Activated CD8-positive, alpha-beta memory T cell treated with anti-CD3 and anti-CD28 coated beads, Interleukin-2, amount 10 ng/mL, durations not matched to agents 7 days and 5 days (primary cell): ENCODE measurements at regions not wholly inside any gene's neighbourhood (a gene's known extent, or its start where the extent isn't known, plus 50 kb on each side); places are given as distances from the start of the nearest gene placed in this dataset.

Source experiments
- ATAC-seq: fragments of 150-1000 bp; cut with Tn5 transposase; one replicate; pipeline ENCODE4 v1.10.0; 2021; ENCODE audit warnings: moderate library complexity
- CTCF ChIA-PET: fragments of 350-600 bp; sonication (Branson Sonifier 250); formaldehyde crosslinking; loops from one replicate; lab custom pipeline; 2021; ENCODE audit warnings: antibody characterized with exemption; lab: Charles Lee
- DNase-seq: peaks from one replicate; pipeline ENCODE4 v3.0.0-alpha.2; 2020
- H3K27ac Mint-ChIP-seq: one replicate; pipeline ENCODE4 v1.8.0; 2021; ENCODE audit warnings: mild to moderate bottlenecking, mixed read lengths
- H3K27me3 Mint-ChIP-seq: one replicate; pipeline ENCODE4 v1.8.0; 2021; ENCODE audit warnings: mixed read lengths
- H3K36me3 Mint-ChIP-seq: one replicate; pipeline ENCODE4 v1.8.0; 2021; ENCODE audit warnings: mild to moderate bottlenecking, mixed read lengths
- H3K4me1 Mint-ChIP-seq: one replicate; pipeline ENCODE4 v1.8.0; 2021; ENCODE audit warnings: mixed read lengths
- H3K4me3 Mint-ChIP-seq: one replicate; pipeline ENCODE4 v1.8.0; 2021; ENCODE audit warnings: mild to moderate bottlenecking, moderate library complexity, mixed read lengths
- H3K9me3 Mint-ChIP-seq: one replicate; pipeline ENCODE4 v1.8.0; 2022; ENCODE audit warnings: low read depth, mixed read lengths

GRCh38 chr9:107211284-107211923 is 71.7 kb upstream of the RAD23B start:
- ATAC-seq, result no peak
- no peaks in the 10 kb centered on the region for H3K36me3 Mint-ChIP-seq
- H3K4me3 Mint-ChIP-seq, result no peak overlapping the region
- no peaks in the 10 kb centered on the region for H3K9me3 Mint-ChIP-seq
- H3K27me3 Mint-ChIP-seq, result peaks cover 24% of the 10 kb centered on the region
- CTCF ChIA-PET, result no interaction called here
- peaks cover 22% of the 10 kb centered on the region for H3K4me1 Mint-ChIP-seq
- DNase-seq, result no peak
- no peak overlapping the region for H3K27ac Mint-ChIP-seq

GRCh38 chr9:107212613-107213012 is 70.5 kb upstream of the RAD23B start:
- Mint-ChIP-seq H3K36me3 (no peaks in the 10 kb centered on the region), H3K27ac (no peak overlapping the region), H3K27me3 (peaks cover 14% of the 10 kb centered on the region), H3K4me1 (peaks cover 22% of the 10 kb centered on the region), H3K4me3 (no peak overlapping the region), H3K9me3 (no peaks in the 10 kb centered on the region)
- DNase-seq, result no peak
- ATAC-seq, result no peak
- CTCF ChIA-PET, result no interaction called here

GRCh38 chr9:107213080-107213479 is 70.0 kb upstream of the RAD23B start:
- CTCF ChIA-PET, result no interaction called here
- no peak overlapping the region for H3K27ac Mint-ChIP-seq
- no peaks in the 10 kb centered on the region for H3K36me3 Mint-ChIP-seq
- ATAC-seq (peak; percentile 27), DNase-seq (no peak)
- H3K4me3 Mint-ChIP-seq, result no peak overlapping the region
- H3K27me3 Mint-ChIP-seq, result peaks cover 14% of the 10 kb centered on the region
- H3K4me1 Mint-ChIP-seq, result peaks cover 20% of the 10 kb centered on the region
- H3K9me3 Mint-ChIP-seq, result no peaks in the 10 kb centered on the region

GRCh38 chr9:107213561-107214028 is 69.5 kb upstream of the RAD23B start:
- H3K4me3 Mint-ChIP-seq, result no peak overlapping the region

GRCh38 chr9:107214381-107214780 is 68.7 kb upstream of the RAD23B start:
- peaks cover 19% of the 10 kb centered on the region for H3K4me1 Mint-ChIP-seq
- ATAC-seq, result no peak
- H3K9me3 Mint-ChIP-seq, result no peaks in the 10 kb centered on the region
- peaks cover 14% of the 10 kb centered on the region for H3K27me3 Mint-ChIP-seq
- no peak for DNase-seq
- H3K4me3 Mint-ChIP-seq, result no peak overlapping the region
- no peaks in the 10 kb centered on the region for H3K36me3 Mint-ChIP-seq
- H3K27ac Mint-ChIP-seq, result no peak overlapping the region
- CTCF ChIA-PET, result no interaction called here

More at GRCh38 chr9:107213561-107214028, 69.5 kb upstream of the RAD23B start:
- DNase-seq, result peak; percentile 61
- peak overlapping the region; percentile 52 for H3K27ac Mint-ChIP-seq
- H3K9me3 Mint-ChIP-seq, result no peaks in the 10 kb centered on the region
- H3K4me1 Mint-ChIP-seq, result peaks cover 19% of the 10 kb centered on the region
- peaks cover 14% of the 10 kb centered on the region for H3K27me3 Mint-ChIP-seq
- H3K36me3 Mint-ChIP-seq, result no peaks in the 10 kb centered on the region
- CTCF ChIA-PET, result no interaction called here
- peak; percentile 95 for ATAC-seq

GRCh38 chr9:107214915-107215314 is 68.2 kb upstream of the RAD23B start:
- CTCF ChIA-PET, result no interaction called here

GRCh38 chr9:107215381-107215780 is 67.7 kb upstream of the RAD23B start:
- Mint-ChIP-seq H3K27me3 (peaks cover 9% of the 10 kb centered on the region), H3K9me3 (no peaks in the 10 kb centered on the region), H3K4me1 (peaks cover 19% of the 10 kb centered on the region), H3K36me3 (no peaks in the 10 kb centered on the region), H3K4me3 (no peak overlapping the region), H3K27ac (no peak overlapping the region)
- DNase-seq (peak; percentile 46), ATAC-seq (no peak)
- CTCF ChIA-PET, result no interaction called here

More at GRCh38 chr9:107214915-107215314, 68.2 kb upstream of the RAD23B start:
- Mint-ChIP-seq H3K27me3 (peaks cover 12% of the 10 kb centered on the region), H3K27ac (no peak overlapping the region), H3K9me3 (no peaks in the 10 kb centered on the region), H3K4me1 (peaks cover 19% of the 10 kb centered on the region), H3K4me3 (no peak overlapping the region), H3K36me3 (no peaks in the 10 kb centered on the region)
- no peak for ATAC-seq
- no peak for DNase-seq

- Mint-ChIP-seq H3K27ac (no peak overlapping the region), H3K4me3 (no peak overlapping the region), H3K27me3 (peaks cover 5% of the 10 kb centered on the region), H3K36me3 (no peaks in the 10 kb centered on the region), H3K9me3 (no peaks in the 10 kb centered on the region), H3K4me1 (peaks cover 19% of the 10 kb centered on the region)
- CTCF ChIA-PET, result no interaction called here
- no peak for ATAC-seq
- DNase-seq, result no peak
These were observed 66.8 kb upstream of the RAD23B start for GRCh38 chr9:107216329-107216728.

- CTCF ChIA-PET, result interaction anchor here (1.4 kb wide), 1 partner anchor 123 kb away, joined by 4 read pairs; no protein-coding TSS in a partner anchor
- Mint-ChIP-seq H3K36me3 (no peaks in the 10 kb centered on the region), H3K4me3 (no peak overlapping the region), H3K27me3 (peaks cover 11% of the 10 kb centered on the region), H3K9me3 (no peaks in the 10 kb centered on the region), H3K27ac (no peak overlapping the region), H3K4me1 (peaks cover 6% of the 10 kb centered on the region)
- DNase-seq (no peak), ATAC-seq (no peak)
These were observed 64.1 kb upstream of the RAD23B start for GRCh38 chr9:107218829-107219485.

- CTCF ChIA-PET, result no interaction called here
- Mint-ChIP-seq H3K4me1 (peaks cover 6% of the 10 kb centered on the region), H3K27me3 (peaks cover 13% of the 10 kb centered on the region), H3K4me3 (no peak overlapping the region), H3K27ac (no peak overlapping the region), H3K9me3 (no peaks in the 10 kb centered on the region), H3K36me3 (no peaks in the 10 kb centered on the region)
- ATAC-seq, result no peak
- DNase-seq, result no peak
These were observed 63.5 kb upstream of the RAD23B start for GRCh38 chr9:107219486-107220077.

GRCh38 chr9:107221321-107221720 is 61.8 kb upstream of the RAD23B start:
- Mint-ChIP-seq H3K36me3 (no peaks in the 10 kb centered on the region), H3K27ac (no peak overlapping the region), H3K4me3 (no peak overlapping the region), H3K27me3 (peaks cover 18% of the 10 kb centered on the region), H3K4me1 (no peaks in the 10 kb centered on the region), H3K9me3 (no peaks in the 10 kb centered on the region)
- DNase-seq (no peak), ATAC-seq (no peak)
- CTCF ChIA-PET, result no interaction called here

- CTCF ChIA-PET, result interaction anchor here (1.4 kb wide), 1 partner anchor 119 kb away, joined by 4 read pairs; no protein-coding TSS in a partner anchor
- ATAC-seq (no peak), DNase-seq (no peak)
- H3K27me3 Mint-ChIP-seq, result peaks cover 24% of the 10 kb centered on the region
- H3K4me1 Mint-ChIP-seq, result no peaks in the 10 kb centered on the region
- H3K27ac Mint-ChIP-seq, result no peak overlapping the region
- H3K9me3 Mint-ChIP-seq, result no peaks in the 10 kb centered on the region
- H3K4me3 Mint-ChIP-seq, result no peak overlapping the region
- H3K36me3 Mint-ChIP-seq, result no peaks in the 10 kb centered on the region
These were observed 61.0 kb upstream of the RAD23B start for GRCh38 chr9:107222020-107222522.

- H3K27ac Mint-ChIP-seq, result no peak overlapping the region
- H3K27me3 Mint-ChIP-seq, result peaks cover 31% of the 10 kb centered on the region
- ATAC-seq (no peak), DNase-seq (no peak)
- no peaks in the 10 kb centered on the region for H3K4me1 Mint-ChIP-seq
- CTCF ChIA-PET, result interaction anchor here (1.0 kb wide), 1 partner anchor 17 kb away, joined by 3 read pairs; no protein-coding TSS in a partner anchor
- H3K36me3 Mint-ChIP-seq, result no peaks in the 10 kb centered on the region
- no peak overlapping the region for H3K4me3 Mint-ChIP-seq
- H3K9me3 Mint-ChIP-seq, result no peaks in the 10 kb centered on the region
These were observed 59.7 kb upstream of the RAD23B start for GRCh38 chr9:107223381-107223780.
